HFFc6 (cell line): ENCODE measurements at regions not wholly inside any gene's neighbourhood (a gene's known extent, or its start where the extent isn't known, plus 50 kb on each side); places are given as distances from the start of the nearest gene placed in this dataset.

Source experiments
- DNase-seq: peaks from one replicate; pipeline ENCODE4 v3.0.0-alpha.2; 2018
- H3K27ac Mint-ChIP-seq: 2 replicates; pipeline ENCODE4 v1.8.0; 2020; ENCODE audit warnings: mild to moderate bottlenecking, mixed read lengths
- H3K27me3 Mint-ChIP-seq: 2 replicates; pipeline ENCODE4 v1.8.0; 2021; ENCODE audit warnings: mild to moderate bottlenecking, moderate library complexity, mixed read lengths; ENCODE audit not compliant: insufficient read depth
- H3K36me3 Mint-ChIP-seq: 2 replicates; pipeline ENCODE4 v1.8.0; 2021; ENCODE audit warnings: low read depth, mixed read lengths
- H3K4me1 Mint-ChIP-seq: 2 replicates; pipeline ENCODE4 v1.8.0; 2020; ENCODE audit warnings: low read depth, mixed read lengths
- H3K4me3 Mint-ChIP-seq: 2 replicates; pipeline ENCODE4 v1.8.0; 2020; ENCODE audit warnings: mild to moderate bottlenecking, moderate library complexity, mixed read lengths
- H3K9me3 Mint-ChIP-seq: 2 replicates; pipeline ENCODE4 v1.8.0; 2020; ENCODE audit warnings: mild to moderate bottlenecking, mixed read lengths
- TF ChIP-seq, protein P1 (sequence below): fragments of 200-600 bp; sonication (generic); IDR thresholded peaks from 2 replicates; pipeline ENCODE4 v1.5.0; 2021; ENCODE audit warnings: antibody characterized with exemption, mild to moderate bottlenecking

- no peak for DNase-seq
- Mint-ChIP-seq H3K4me1 (no peaks in the 10 kb centered on the region), H3K4me3 (no peak overlapping the region), H3K9me3 (peaks cover 30% of the 10 kb centered on the region), H3K27me3 (no peaks in the 10 kb centered on the region; the same call in 1 of the 2 replicates), H3K36me3 (no peaks in the 10 kb centered on the region), H3K27ac (no peak overlapping the region)
- TF ChIP-seq, protein P1, sequence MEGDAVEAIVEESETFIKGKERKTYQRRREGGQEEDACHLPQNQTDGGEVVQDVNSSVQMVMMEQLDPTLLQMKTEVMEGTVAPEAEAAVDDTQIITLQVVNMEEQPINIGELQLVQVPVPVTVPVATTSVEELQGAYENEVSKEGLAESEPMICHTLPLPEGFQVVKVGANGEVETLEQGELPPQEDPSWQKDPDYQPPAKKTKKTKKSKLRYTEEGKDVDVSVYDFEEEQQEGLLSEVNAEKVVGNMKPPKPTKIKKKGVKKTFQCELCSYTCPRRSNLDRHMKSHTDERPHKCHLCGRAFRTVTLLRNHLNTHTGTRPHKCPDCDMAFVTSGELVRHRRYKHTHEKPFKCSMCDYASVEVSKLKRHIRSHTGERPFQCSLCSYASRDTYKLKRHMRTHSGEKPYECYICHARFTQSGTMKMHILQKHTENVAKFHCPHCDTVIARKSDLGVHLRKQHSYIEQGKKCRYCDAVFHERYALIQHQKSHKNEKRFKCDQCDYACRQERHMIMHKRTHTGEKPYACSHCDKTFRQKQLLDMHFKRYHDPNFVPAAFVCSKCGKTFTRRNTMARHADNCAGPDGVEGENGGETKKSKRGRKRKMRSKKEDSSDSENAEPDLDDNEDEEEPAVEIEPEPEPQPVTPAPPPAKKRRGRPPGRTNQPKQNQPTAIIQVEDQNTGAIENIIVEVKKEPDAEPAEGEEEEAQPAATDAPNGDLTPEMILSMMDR, result no peak
Observed at GRCh38 chr2:35255826-35256225, 1099.8 kb upstream of the CRIM1 start.

- H3K4me1 Mint-ChIP-seq, result no peaks in the 10 kb centered on the region
- H3K27me3 Mint-ChIP-seq, result no peaks in the 10 kb centered on the region; the same call in 1 of the 2 replicates
- H3K36me3 Mint-ChIP-seq, result no peaks in the 10 kb centered on the region
- no peak overlapping the region for H3K27ac Mint-ChIP-seq
- H3K4me3 Mint-ChIP-seq, result no peak overlapping the region
- H3K9me3 Mint-ChIP-seq, result peaks cover 36% of the 10 kb centered on the region
- DNase-seq, result no peak
- TF ChIP-seq, protein P1, result no peak
Observed at GRCh38 chr2:35251156-35251555, 1104.4 kb upstream of the CRIM1 start.

DNA sequence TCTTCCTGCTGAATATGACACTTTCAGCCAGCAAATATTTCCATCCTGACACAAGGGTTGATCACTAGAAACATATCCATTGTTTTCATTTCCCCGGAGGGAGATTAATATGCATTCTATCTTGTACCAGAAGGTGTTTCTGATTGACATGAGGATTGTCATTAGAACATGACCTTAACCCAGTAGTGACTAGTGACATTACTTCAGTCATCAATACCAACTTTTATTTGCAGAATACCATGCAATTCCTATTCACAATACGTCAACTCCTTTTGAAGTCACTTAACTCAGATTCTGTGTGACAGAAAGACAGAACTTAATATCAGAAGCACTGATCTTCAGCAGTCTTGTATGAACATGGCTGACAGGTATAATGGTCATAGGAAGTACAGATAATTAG, 1108.9 kb upstream of the CRIM1 start:
- Mint-ChIP-seq H3K4me1 (no peaks in the 10 kb centered on the region), H3K27me3 (no peaks in the 10 kb centered on the region; the same call in 1 of the 2 replicates), H3K4me3 (no peak overlapping the region), H3K9me3 (peaks cover 48% of the 10 kb centered on the region), H3K36me3 (no peaks in the 10 kb centered on the region), H3K27ac (no peak overlapping the region)
- TF ChIP-seq, protein P1, result no peak
- DNase-seq, result no peak

GRCh38 chr2:35228584-35228983, 1127.0 kb upstream of the CRIM1 start:
- TF ChIP-seq, protein P1, result no peak
- Mint-ChIP-seq H3K9me3 (peaks cover 58% of the 10 kb centered on the region), H3K4me3 (no peak overlapping the region), H3K27ac (no peak overlapping the region), H3K27me3 (no peaks in the 10 kb centered on the region), H3K4me1 (no peaks in the 10 kb centered on the region), H3K36me3 (no peaks in the 10 kb centered on the region; the same call in 1 of the 2 replicates)
- DNase-seq, result no peak

- Mint-ChIP-seq H3K9me3 (peaks cover 39% of the 10 kb centered on the region), H3K27me3 (no peaks in the 10 kb centered on the region), H3K36me3 (no peaks in the 10 kb centered on the region), H3K27ac (no peak overlapping the region), H3K4me1 (no peaks in the 10 kb centered on the region), H3K4me3 (no peak overlapping the region)
- DNase-seq, result no peak
- TF ChIP-seq, protein P1, result no peak
Observed at GRCh38 chr2:35220461-35220860, 1135.1 kb upstream of the CRIM1 start.

- Mint-ChIP-seq H3K4me3 (no peak overlapping the region), H3K36me3 (no peaks in the 10 kb centered on the region), H3K27me3 (no peaks in the 10 kb centered on the region), H3K4me1 (no peaks in the 10 kb centered on the region), H3K9me3 (peaks cover 24% of the 10 kb centered on the region), H3K27ac (no peak overlapping the region)
- TF ChIP-seq, protein P1, result no peak
- no peak for DNase-seq
Observed at GRCh38 chr2:35204881-35205280, 1150.7 kb upstream of the CRIM1 start.
